ENCODE measurements at regions not wholly inside any gene's neighbourhood (a gene's known extent, or its start where the extent isn't known, plus 50 kb on each side); places are given as distances from the start of the nearest gene placed in this dataset.

GRCh38 chr20:57865266-57865665, 155.5 kb upstream of the PMEPA1 start:
- 0% methylated on average over 2 of the region's 2 CpGs for WGBS (ENCODE audit: insufficient coverage, insufficient replicate concordance, low lambda C conversion rate, missing lambda C conversion rate)

GRCh38 chr20:57860576-57860975, 150.8 kb upstream of the PMEPA1 start:
- FAIRE-seq (no peak), DNase-seq (ENCODE audit: low read depth, low spot score) (no peak), ATAC-seq (no peak)
- CTCF ChIA-PET: no interaction called here
- no TSS peak for BruUV-seq (replicated peaks)
- RAD21 ChIA-PET (ENCODE audit: unreplicated experiment): no interaction called here
- H3K9me3 ChIP-seq (replicated peaks; ENCODE audit: control insufficient read depth, insufficient read depth, low read length): no peaks in the 10 kb centered on the region
- H3K4me1 ChIP-seq (ENCODE audit: control insufficient read depth, insufficient read depth, low read length): no peaks in the 10 kb centered on the region
- no peaks in the 10 kb centered on the region for H3K79me2 ChIP-seq (ENCODE audit: control insufficient read depth, insufficient read depth, low read length)
- 31% methylated on average over 6 of the region's 6 CpGs for WGBS (ENCODE audit: insufficient coverage, insufficient replicate concordance, low lambda C conversion rate, missing lambda C conversion rate)
- SMC1A ChIA-PET (ENCODE audit: uncharacterized antibody, unreplicated experiment): no interaction called here
- H3K4me2 ChIP-seq (ENCODE audit: control insufficient read depth, insufficient read depth): no peak overlapping the region
- H3K4me3 ChIP-seq: no peak overlapping the region
- intact Hi-C loops (cut with micrococcal nuclease; ENCODE audit: unreplicated experiment) (no loop called here), in situ Hi-C loops (cut with MboI) (no loop called here)
- no peaks in the 10 kb centered on the region; a peak in 2 of 4 replicates for H3K27me3 ChIP-seq (replicated peaks in 1 of 2; ENCODE audit: control insufficient read depth in 2 of 2, insufficient read depth in 2 of 2, low read length in 1 of 2)
- no peak overlapping the region for H3K27ac ChIP-seq (ENCODE audit: control insufficient read depth, insufficient read depth)
- no peaks in the 10 kb centered on the region for H3K36me3 ChIP-seq (ENCODE audit: control insufficient read depth in 2 of 2, insufficient read depth in 2 of 2, low read length in 1 of 2)
- no peaks in the 10 kb centered on the region for H4K20me1 ChIP-seq (ENCODE audit: control insufficient read depth, insufficient read depth)
- H3K9ac ChIP-seq (ENCODE audit: control insufficient read depth, insufficient read depth, low read length): no peak overlapping the region
- H2AFZ ChIP-seq (ENCODE audit: control insufficient read depth, low read depth, low read length): no peak overlapping the region
- POLR2A ChIA-PET: no interaction called here
- TF ChIP-seq USF1 (IDR thresholded peaks at IDR 0.05; ENCODE audit: borderline replicate concordance, extremely low read length, insufficient read depth, low read depth, low read length): no peak
- TF ChIP-seq EGR1 (IDR thresholded peaks at IDR 0.05; ENCODE audit: borderline replicate concordance in 1 of 2, low read depth in 2 of 2, low read length in 2 of 2): no peak
- TF ChIP-seq FOXM1 (IDR thresholded peaks at IDR 0.05; ENCODE audit: low read depth, low read length): no peak
- no peak for TF ChIP-seq ZNF274 (IDR thresholded peaks at IDR 0.05; ENCODE audit: insufficient read depth, insufficient read length)
- TF ChIP-seq ZNF384 (IDR thresholded peaks at IDR 0.05; ENCODE audit: borderline replicate concordance, low read depth, low read length): no peak
- no peak for TF ChIP-seq ZNF592 (IDR thresholded peaks at IDR 0.05)
- TF ChIP-seq ETV6 (conservative IDR thresholded peaks at IDR 0.05 in 1 of 2, IDR thresholded peaks at IDR 0.05 in 1 of 2; ENCODE audit: borderline replicate concordance in 1 of 2, low read depth in 1 of 2): no peak

More at GRCh38 chr20:57865266-57865665, 155.5 kb upstream of the PMEPA1 start:
- intact Hi-C loops (cut with micrococcal nuclease; ENCODE audit: unreplicated experiment): no loop called here
- FAIRE-seq: no peak
- in situ Hi-C loops (cut with MboI): no loop called here
- H3K9me3 ChIP-seq (replicated peaks; ENCODE audit: control insufficient read depth, insufficient read depth, low read length): no peaks in the 10 kb centered on the region
- ATAC-seq: no peak
- no peaks in the 10 kb centered on the region for H4K20me1 ChIP-seq (ENCODE audit: control insufficient read depth, insufficient read depth)
- ChIA-PET CTCF (no interaction called here), RAD21 (ENCODE audit: unreplicated experiment) (no interaction called here), POLR2A (no interaction called here), SMC1A (ENCODE audit: uncharacterized antibody, unreplicated experiment) (no interaction called here)
- no peak for DNase-seq (ENCODE audit: low read depth, low spot score)
- TF ChIP-seq ZNF207 (IDR thresholded peaks at IDR 0.05; ENCODE audit: borderline replicate concordance) (no peak), STAT1 (conservative IDR thresholded peaks at IDR 0.05) (no peak), ESRRA (IDR thresholded peaks at IDR 0.05; ENCODE audit: low read length) (no peak), MYB (IDR thresholded peaks at IDR 0.05; ENCODE audit: borderline replicate concordance, low read depth, low read length) (no peak), MEF2B (IDR thresholded peaks at IDR 0.05; ENCODE audit: partially characterized antibody, poor library complexity, severe bottlenecking) (no peak), ZBED1 (IDR thresholded peaks at IDR 0.05; ENCODE audit: borderline replicate concordance) (no peak), HDAC2 (IDR thresholded peaks at IDR 0.05) (no peak), BCL11A (IDR thresholded peaks at IDR 0.05; ENCODE audit: low read depth, low read length) (no peak), EED (IDR thresholded peaks at IDR 0.05; ENCODE audit: low read depth) (no peak), ETV6 (conservative IDR thresholded peaks at IDR 0.05 in 1 of 2, IDR thresholded peaks at IDR 0.05 in 1 of 2; ENCODE audit: borderline replicate concordance in 1 of 2, low read depth in 1 of 2) (no peak), CBFB (IDR thresholded peaks at IDR 0.05; ENCODE audit: low read depth) (no peak), SMARCA5 (IDR thresholded peaks at IDR 0.05) (no peak)
- H3K4me2 ChIP-seq (ENCODE audit: control insufficient read depth, insufficient read depth): no peak overlapping the region
- no peaks in the 10 kb centered on the region for H3K36me3 ChIP-seq (ENCODE audit: control insufficient read depth in 2 of 2, insufficient read depth in 2 of 2, low read length in 1 of 2)
- no peaks in the 10 kb centered on the region for H3K4me1 ChIP-seq (ENCODE audit: control insufficient read depth, insufficient read depth, low read length)
- no peak overlapping the region for H3K9ac ChIP-seq (ENCODE audit: control insufficient read depth, insufficient read depth, low read length)
- BruUV-seq (replicated peaks): no TSS peak
- H3K27me3 ChIP-seq (replicated peaks in 1 of 2; ENCODE audit: control insufficient read depth in 2 of 2, insufficient read depth in 2 of 2, low read length in 1 of 2): no peaks in the 10 kb centered on the region; a peak in 2 of 4 replicates
- H3K4me3 ChIP-seq: no peak overlapping the region
- H3K27ac ChIP-seq (ENCODE audit: control insufficient read depth, insufficient read depth): no peak overlapping the region
- no peaks in the 10 kb centered on the region for H3K79me2 ChIP-seq (ENCODE audit: control insufficient read depth, insufficient read depth, low read length)
- H2AFZ ChIP-seq (ENCODE audit: control insufficient read depth, low read depth, low read length): no peak overlapping the region

Measured in GM12878 (cell line).